Hepatocyte (in vitro differentiated cells): ENCODE measurements at regions not wholly inside any gene's neighbourhood (a gene's known extent, or its start where the extent isn't known, plus 50 kb on each side); places are given as distances from the start of the nearest gene placed in this dataset.

Experiments
- DNase-seq: peaks from one replicate; pipeline ENCODE4 v3.0.0-alpha.2; 2016; ENCODE audit warnings: low spot score
- H2AFZ ChIP-seq: fragments of 200-600 bp; sonication (generic); 2 replicates; pipeline ENCODE4 v1.6.0; 2016; ENCODE audit warnings: antibody characterized with exemption, mild to moderate bottlenecking
- H3K27ac ChIP-seq: fragments of 200-600 bp; sonication (generic); 2 replicates; pipeline ENCODE4 v1.5.1; 2016; ENCODE audit warnings: mild to moderate bottlenecking
- H3K27me3 ChIP-seq: fragments of 200-600 bp; sonication (generic); 2 replicates; pipeline ENCODE4 v1.6.1; 2016
- H3K36me3 ChIP-seq: fragments of 200-600 bp; sonication (generic); replicated peaks from 2 replicates; pipeline ENCODE4 v1.5.1; 2016; ENCODE audit warnings: low read depth; ENCODE audit not compliant: insufficient read depth
- H3K4me1 ChIP-seq: fragments of 200-600 bp; sonication (generic); 2 replicates; pipeline ENCODE4 v1.5.1; 2016; ENCODE audit warnings: mild to moderate bottlenecking, moderate library complexity; ENCODE audit not compliant: insufficient read depth
- H3K4me2 ChIP-seq: fragments of 200-600 bp; sonication (generic); 2 replicates; pipeline ENCODE4 v1.6.0; 2016
- H3K4me3 ChIP-seq: fragments of 200-600 bp; sonication (generic); 2 replicates; pipeline ENCODE4 v1.5.1; 2016; ENCODE audit warnings: mild to moderate bottlenecking
- H3K79me2 ChIP-seq: fragments of 200-600 bp; sonication (generic); 2 replicates; pipeline ENCODE4 v1.6.0; 2017; ENCODE audit warnings: mild to moderate bottlenecking
- H3K9me2 ChIP-seq: fragments of 200-600 bp; sonication (generic); replicated peaks from 2 replicates; pipeline ENCODE4 v1.6.0; 2017; ENCODE audit warnings: mild to moderate bottlenecking; ENCODE audit not compliant: insufficient read depth
- H3K9me3 ChIP-seq: fragments of 200-600 bp; sonication (generic); 2 replicates; pipeline ENCODE4 v1.5.1; 2016; ENCODE audit warnings: low read depth, mild to moderate bottlenecking
- H4K20me1 ChIP-seq: fragments of 200-600 bp; sonication (generic); 2 replicates; pipeline ENCODE4 v1.6.0; 2016; ENCODE audit warnings: mild to moderate bottlenecking; ENCODE audit not compliant: insufficient read depth, poor library complexity, severe bottlenecking
- EZH2 ChIP-seq: fragments of 200-600 bp; sonication (generic); IDR thresholded peaks from 2 replicates; pipeline ENCODE4 v1.6.1; 2016; ENCODE audit warnings: antibody characterized with exemption, mild to moderate bottlenecking, borderline replicate concordance
- EZH2phosphoT487 ChIP-seq: fragments of 200-600 bp; sonication (generic); IDR thresholded peaks from one replicate; pipeline ENCODE4 v1.6.1; 2018; ENCODE audit warnings: antibody characterized with exemption, mild to moderate bottlenecking, low read depth, moderate library complexity; ENCODE audit not compliant: unreplicated experiment, severe bottlenecking
- WGBS: methylation state at CpG from one replicate; pipeline ENCODE4 v1.1.6; 2016; ENCODE audit warnings: low lambda C conversion rate; ENCODE audit errors: missing lambda C conversion rate; 5-methylcytosine and 5-hydroxymethylcytosine counted together
- TF ChIP-seq, protein P1 (sequence below): fragments of 200-600 bp; sonication (generic); IDR thresholded peaks from 2 replicates; pipeline ENCODE4 v1.5.1; 2016; ENCODE audit warnings: antibody characterized with exemption, mild to moderate bottlenecking; ENCODE audit not compliant: poor library complexity

GRCh38 chr5:53311681-53312080, 168.7 kb upstream of the FST start:
- H3K9me3 ChIP-seq = no peaks in the 10 kb centered on the region
- DNase-seq = no peak
- WGBS = 90% methylated on average over 2 of the region's 2 CpGs
- TF ChIP-seq EZH2 (no peak), EZH2phosphoT487 (no peak)
- TF ChIP-seq, protein P1, sequence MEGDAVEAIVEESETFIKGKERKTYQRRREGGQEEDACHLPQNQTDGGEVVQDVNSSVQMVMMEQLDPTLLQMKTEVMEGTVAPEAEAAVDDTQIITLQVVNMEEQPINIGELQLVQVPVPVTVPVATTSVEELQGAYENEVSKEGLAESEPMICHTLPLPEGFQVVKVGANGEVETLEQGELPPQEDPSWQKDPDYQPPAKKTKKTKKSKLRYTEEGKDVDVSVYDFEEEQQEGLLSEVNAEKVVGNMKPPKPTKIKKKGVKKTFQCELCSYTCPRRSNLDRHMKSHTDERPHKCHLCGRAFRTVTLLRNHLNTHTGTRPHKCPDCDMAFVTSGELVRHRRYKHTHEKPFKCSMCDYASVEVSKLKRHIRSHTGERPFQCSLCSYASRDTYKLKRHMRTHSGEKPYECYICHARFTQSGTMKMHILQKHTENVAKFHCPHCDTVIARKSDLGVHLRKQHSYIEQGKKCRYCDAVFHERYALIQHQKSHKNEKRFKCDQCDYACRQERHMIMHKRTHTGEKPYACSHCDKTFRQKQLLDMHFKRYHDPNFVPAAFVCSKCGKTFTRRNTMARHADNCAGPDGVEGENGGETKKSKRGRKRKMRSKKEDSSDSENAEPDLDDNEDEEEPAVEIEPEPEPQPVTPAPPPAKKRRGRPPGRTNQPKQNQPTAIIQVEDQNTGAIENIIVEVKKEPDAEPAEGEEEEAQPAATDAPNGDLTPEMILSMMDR = no peak
- no peaks in the 10 kb centered on the region for H4K20me1 ChIP-seq
- no peak overlapping the region for H3K27ac ChIP-seq
- no peak overlapping the region for H3K4me2 ChIP-seq
- H2AFZ ChIP-seq = no peak overlapping the region
- no peaks in the 10 kb centered on the region for H3K4me1 ChIP-seq
- no peaks in the 10 kb centered on the region for H3K79me2 ChIP-seq
- H3K4me3 ChIP-seq = no peak overlapping the region
- no peaks in the 10 kb centered on the region for H3K36me3 ChIP-seq
- no peaks in the 10 kb centered on the region for H3K27me3 ChIP-seq
- no peaks in the 10 kb centered on the region for H3K9me2 ChIP-seq

GRCh38 chr5:53313145-53313544, 167.3 kb upstream of the FST start:
- Histone ChIP-seq H2AFZ (no peak overlapping the region), H3K4me2 (no peak overlapping the region), H3K4me3 (no peak overlapping the region), H3K79me2 (no peaks in the 10 kb centered on the region), H4K20me1 (no peaks in the 10 kb centered on the region), H3K9me2 (no peaks in the 10 kb centered on the region), H3K9me3 (no peaks in the 10 kb centered on the region), H3K27me3 (no peaks in the 10 kb centered on the region), H3K4me1 (no peaks in the 10 kb centered on the region), H3K27ac (no peak overlapping the region), H3K36me3 (no peaks in the 10 kb centered on the region)
- TF ChIP-seq EZH2phosphoT487 = no peak
- no peak for TF ChIP-seq EZH2
- TF ChIP-seq, protein P1 = no peak
- 98% methylated on average over 2 of the region's 2 CpGs for WGBS
- no peak for DNase-seq

DNA sequence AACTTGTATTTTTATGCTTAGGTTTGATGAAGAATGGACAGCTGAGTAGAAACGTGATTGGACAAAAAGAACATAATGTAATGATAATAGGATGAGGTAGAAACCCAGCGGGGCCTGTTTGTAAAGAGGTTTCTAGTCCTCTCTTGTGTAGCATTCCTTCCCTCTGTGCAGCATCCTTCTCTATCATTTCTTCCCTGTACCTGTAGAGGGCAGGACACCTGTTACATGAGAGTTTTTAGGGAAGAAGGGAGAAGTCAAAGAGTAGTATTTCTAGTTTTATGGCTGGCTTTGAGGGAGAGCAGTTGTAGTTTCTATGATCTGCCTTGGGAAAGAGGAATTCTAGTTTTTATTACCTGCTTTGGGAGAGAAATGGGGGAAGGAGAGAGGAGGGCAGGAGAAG, 162.1 kb upstream of the FST start:
- Histone ChIP-seq H3K9me3 (no peaks in the 10 kb centered on the region), H3K4me3 (no peak overlapping the region), H3K27me3 (no peaks in the 10 kb centered on the region), H3K27ac (no peak overlapping the region), H3K9me2 (no peaks in the 10 kb centered on the region), H4K20me1 (no peaks in the 10 kb centered on the region), H2AFZ (no peak overlapping the region), H3K4me2 (no peak overlapping the region), H3K36me3 (no peaks in the 10 kb centered on the region), H3K79me2 (no peaks in the 10 kb centered on the region), H3K4me1 (no peaks in the 10 kb centered on the region)
- TF ChIP-seq EZH2 = no peak
- TF ChIP-seq, protein P1 = peak; percentile 9
- TF ChIP-seq EZH2phosphoT487 = no peak
- 62% methylated on average over 2 of the region's 2 CpGs for WGBS
- DNase-seq = no peak

DNA sequence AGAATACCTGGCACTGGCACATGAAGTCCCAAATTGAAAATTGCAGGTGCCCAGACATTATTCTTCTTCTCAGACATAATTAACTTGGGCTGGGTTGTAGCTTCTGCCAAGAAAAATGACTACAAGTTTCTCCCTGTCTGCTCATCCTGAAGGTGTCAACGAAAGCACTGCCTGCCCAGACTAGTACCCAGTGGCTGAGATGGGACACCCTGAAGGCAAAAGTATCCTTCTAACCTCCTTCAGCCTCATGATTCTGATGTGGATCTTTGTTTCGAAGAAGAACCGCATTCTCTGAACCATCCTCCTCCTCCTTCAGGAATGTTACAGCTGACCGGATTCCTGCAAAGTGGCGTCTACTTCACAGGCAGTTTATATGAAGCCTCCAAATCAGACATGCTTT, 161.1 kb upstream of the FST start:
- no peaks in the 10 kb centered on the region for H3K9me2 ChIP-seq
- H3K4me2 ChIP-seq = no peak overlapping the region
- H3K36me3 ChIP-seq = no peaks in the 10 kb centered on the region
- H2AFZ ChIP-seq = no peak overlapping the region
- no peaks in the 10 kb centered on the region for H4K20me1 ChIP-seq
- DNase-seq = no peak
- no peaks in the 10 kb centered on the region for H3K9me3 ChIP-seq
- no peak overlapping the region for H3K27ac ChIP-seq
- TF ChIP-seq, protein P1 = no peak
- TF ChIP-seq EZH2 (no peak), EZH2phosphoT487 (no peak)
- H3K79me2 ChIP-seq = no peaks in the 10 kb centered on the region
- WGBS = 78% methylated on average over 5 of the region's 5 CpGs
- no peaks in the 10 kb centered on the region for H3K27me3 ChIP-seq
- no peaks in the 10 kb centered on the region for H3K4me1 ChIP-seq
- no peak overlapping the region for H3K4me3 ChIP-seq
